ENCODE measurements at regions not wholly inside any gene's neighbourhood (a gene's known extent, or its start where the extent isn't known, plus 50 kb on each side); places are given as distances from the start of the nearest gene placed in this dataset.

- H3K4me3 Mint-ChIP-seq: no peak overlapping the region
- CTCF ChIA-PET: no interaction called here
- TF ChIP-seq, protein P1, sequence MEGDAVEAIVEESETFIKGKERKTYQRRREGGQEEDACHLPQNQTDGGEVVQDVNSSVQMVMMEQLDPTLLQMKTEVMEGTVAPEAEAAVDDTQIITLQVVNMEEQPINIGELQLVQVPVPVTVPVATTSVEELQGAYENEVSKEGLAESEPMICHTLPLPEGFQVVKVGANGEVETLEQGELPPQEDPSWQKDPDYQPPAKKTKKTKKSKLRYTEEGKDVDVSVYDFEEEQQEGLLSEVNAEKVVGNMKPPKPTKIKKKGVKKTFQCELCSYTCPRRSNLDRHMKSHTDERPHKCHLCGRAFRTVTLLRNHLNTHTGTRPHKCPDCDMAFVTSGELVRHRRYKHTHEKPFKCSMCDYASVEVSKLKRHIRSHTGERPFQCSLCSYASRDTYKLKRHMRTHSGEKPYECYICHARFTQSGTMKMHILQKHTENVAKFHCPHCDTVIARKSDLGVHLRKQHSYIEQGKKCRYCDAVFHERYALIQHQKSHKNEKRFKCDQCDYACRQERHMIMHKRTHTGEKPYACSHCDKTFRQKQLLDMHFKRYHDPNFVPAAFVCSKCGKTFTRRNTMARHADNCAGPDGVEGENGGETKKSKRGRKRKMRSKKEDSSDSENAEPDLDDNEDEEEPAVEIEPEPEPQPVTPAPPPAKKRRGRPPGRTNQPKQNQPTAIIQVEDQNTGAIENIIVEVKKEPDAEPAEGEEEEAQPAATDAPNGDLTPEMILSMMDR (IDR thresholded peaks at IDR 0.05): no peak
Measured at GRCh38 chr13:59570204-59570603, 593.5 kb downstream of the DIAPH3 start.

GRCh38 chr13:59584101-59584500 is 579.6 kb downstream of the DIAPH3 start:
- no peaks in the 10 kb centered on the region for H3K4me1 Mint-ChIP-seq (ENCODE audit: low read depth)
- no peaks in the 10 kb centered on the region for H3K36me3 Mint-ChIP-seq (ENCODE audit: low read depth)
- H3K4me3 Mint-ChIP-seq: no peak overlapping the region
- POLR2A ChIA-PET: no interaction called here
- DNase-seq (no peak), ATAC-seq (no peak)
- H3K27ac Mint-ChIP-seq: no peak overlapping the region
- intact Hi-C loops (cut with micrococcal nuclease): no loop called here
- CTCF ChIA-PET: no interaction called here
- H3K27me3 Mint-ChIP-seq: peaks cover 6% of the 10 kb centered on the region
- H3K9me3 Mint-ChIP-seq: no peaks in the 10 kb centered on the region
- TF ChIP-seq, protein P1 (IDR thresholded peaks at IDR 0.05): no peak

More at GRCh38 chr13:59570204-59570603, 593.5 kb downstream of the DIAPH3 start:
- peaks cover 3% of the 10 kb centered on the region for H3K4me1 Mint-ChIP-seq (ENCODE audit: low read depth)
- DNase-seq: no peak
- no peaks in the 10 kb centered on the region for H3K9me3 Mint-ChIP-seq
- no peaks in the 10 kb centered on the region for H3K36me3 Mint-ChIP-seq (ENCODE audit: low read depth)
- intact Hi-C loops (cut with micrococcal nuclease): no loop called here
- POLR2A ChIA-PET: no interaction called here
- H3K27ac Mint-ChIP-seq: no peak overlapping the region
- peaks cover 10% of the 10 kb centered on the region for H3K27me3 Mint-ChIP-seq
- peak; percentile 34 for ATAC-seq

DNA sequence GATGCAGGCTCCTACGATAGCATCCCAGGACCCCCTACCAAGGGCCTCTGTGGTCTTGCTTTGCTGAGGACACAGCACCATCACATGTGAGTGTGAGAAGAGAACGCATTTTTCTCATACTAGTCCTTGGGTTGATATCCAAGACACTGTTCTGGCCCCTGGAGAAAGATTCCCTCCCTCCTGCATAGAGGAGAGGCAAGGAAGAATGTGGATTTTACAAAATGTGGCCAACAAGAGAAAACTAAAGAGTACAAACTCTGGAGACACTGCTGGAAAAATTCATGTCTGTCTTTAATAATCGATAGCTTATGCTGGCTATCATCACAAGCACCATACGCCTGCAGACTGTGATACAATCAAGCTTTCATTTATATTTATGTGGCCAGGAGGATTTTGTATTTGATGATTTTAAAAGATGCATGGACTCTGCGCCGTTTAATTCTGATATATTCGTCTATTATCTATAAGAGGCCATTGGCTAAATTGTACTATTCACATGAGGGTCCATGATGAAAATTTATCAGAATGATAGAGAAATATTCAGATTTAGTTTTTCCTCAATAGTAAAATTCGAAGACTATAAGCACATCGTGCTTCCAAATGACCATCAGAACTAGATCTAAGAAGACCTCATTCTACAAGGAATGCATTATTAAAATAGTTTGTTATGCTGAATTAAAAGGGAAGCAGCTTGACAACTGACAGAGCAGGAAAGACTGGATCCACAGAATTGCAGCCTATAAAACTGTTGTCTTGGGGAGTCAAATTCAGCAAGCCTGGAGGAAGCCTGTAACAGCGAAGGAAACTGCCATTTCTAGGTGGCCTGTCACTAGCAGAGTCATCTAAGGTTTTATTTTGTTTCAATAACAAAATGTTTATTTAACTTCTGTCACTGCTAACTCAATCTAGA is 578.7 kb downstream of the DIAPH3 start:
- intact Hi-C loops (cut with micrococcal nuclease): no loop called here
- Mint-ChIP-seq H3K27ac (no peak overlapping the region), H3K27me3 (peaks cover 6% of the 10 kb centered on the region), H3K9me3 (no peaks in the 10 kb centered on the region), H3K36me3 (ENCODE audit: low read depth) (no peaks in the 10 kb centered on the region), H3K4me1 (ENCODE audit: low read depth) (no peaks in the 10 kb centered on the region), H3K4me3 (no peak overlapping the region)
- TF ChIP-seq, protein P1 (IDR thresholded peaks at IDR 0.05): no peak
- ChIA-PET POLR2A (no interaction called here), CTCF (no interaction called here)
- DNase-seq (no peak), ATAC-seq (no peak)

DNA sequence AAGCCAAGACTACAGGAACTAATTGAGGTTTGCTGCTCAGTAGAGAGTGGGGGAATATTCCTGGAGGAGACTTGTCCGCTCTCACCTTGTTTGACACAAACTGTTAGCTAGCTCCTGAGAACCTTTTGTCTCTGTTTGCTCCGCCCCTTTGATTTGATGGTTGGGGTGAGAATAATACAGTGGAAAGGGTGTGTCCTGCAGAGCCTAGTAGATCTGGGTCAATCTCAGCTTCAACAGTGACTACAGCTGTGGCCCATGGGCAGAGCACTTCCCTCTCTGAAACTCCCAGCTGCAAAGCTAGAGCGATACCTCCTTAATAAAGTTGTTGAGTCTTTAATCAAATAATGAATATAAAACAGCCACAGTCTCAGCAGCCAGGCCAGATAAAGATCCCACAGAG is 576.7 kb downstream of the DIAPH3 start:
- TF ChIP-seq, protein P1 (IDR thresholded peaks at IDR 0.05): no peak
- ATAC-seq: no peak
- H3K4me3 Mint-ChIP-seq: no peak overlapping the region
- no peak overlapping the region for H3K27ac Mint-ChIP-seq
- no peaks in the 10 kb centered on the region for H3K4me1 Mint-ChIP-seq (ENCODE audit: low read depth)
- ChIA-PET POLR2A (no interaction called here), CTCF (no interaction called here)
- no peaks in the 10 kb centered on the region for H3K36me3 Mint-ChIP-seq (ENCODE audit: low read depth)
- no peaks in the 10 kb centered on the region for H3K9me3 Mint-ChIP-seq
- intact Hi-C loops (cut with micrococcal nuclease): no loop called here
- no peak for DNase-seq
- peaks cover 10% of the 10 kb centered on the region for H3K27me3 Mint-ChIP-seq

DNA sequence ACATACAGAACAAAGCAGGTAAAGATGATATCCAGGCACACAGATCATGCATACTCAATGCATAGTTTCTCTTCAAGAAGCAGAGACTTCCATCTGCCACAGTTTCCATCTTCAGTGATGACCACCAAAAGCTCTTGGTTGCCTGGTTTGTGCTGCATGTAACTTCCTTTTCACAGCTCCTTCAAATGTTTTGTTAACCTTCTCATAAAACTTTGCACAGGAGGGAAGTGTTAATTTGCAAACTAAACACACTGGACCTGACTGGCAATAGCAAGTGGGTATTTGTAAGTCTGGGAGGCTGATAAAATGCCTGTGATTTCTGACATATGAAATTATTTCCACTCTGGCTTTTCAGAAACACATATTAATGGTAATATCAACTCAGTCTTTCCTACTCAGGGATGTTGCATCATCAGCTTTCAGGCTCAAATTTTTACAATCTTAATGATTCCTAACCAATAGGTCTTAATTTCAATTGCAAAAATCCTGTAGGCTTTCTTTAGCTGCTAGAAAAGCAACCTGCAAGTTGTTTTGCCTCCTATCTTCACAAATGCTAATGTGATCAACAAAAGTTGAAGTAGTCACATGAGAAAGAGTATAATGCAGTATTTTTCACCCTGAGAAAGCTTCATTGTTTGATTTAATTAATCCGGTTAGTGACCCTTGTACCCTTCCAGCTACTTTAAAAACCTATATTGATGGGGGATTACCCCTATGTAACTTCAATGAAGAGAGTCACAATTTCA is 575.6 kb downstream of the DIAPH3 start:
- intact Hi-C loops (cut with micrococcal nuclease): no loop called here
- H3K4me1 Mint-ChIP-seq (ENCODE audit: low read depth): no peaks in the 10 kb centered on the region
- no peak overlapping the region for H3K27ac Mint-ChIP-seq
- peaks cover 10% of the 10 kb centered on the region for H3K27me3 Mint-ChIP-seq
- no peak for ATAC-seq
- TF ChIP-seq, protein P1 (IDR thresholded peaks at IDR 0.05): no peak
- no peak overlapping the region for H3K4me3 Mint-ChIP-seq
- DNase-seq: no peak
- no peaks in the 10 kb centered on the region for H3K9me3 Mint-ChIP-seq
- ChIA-PET CTCF (no interaction called here), POLR2A (no interaction called here)
- no peaks in the 10 kb centered on the region for H3K36me3 Mint-ChIP-seq (ENCODE audit: low read depth)

All from activated CD8-positive, alpha-beta T cell treated with anti-CD3 and anti-CD28 coated beads for 36 hours (primary cell).